H1 (cell line): ENCODE measurements at regions not wholly inside any gene's neighbourhood (a gene's known extent, or its start where the extent isn't known, plus 50 kb on each side); places are given as distances from the start of the nearest gene placed in this dataset.

Source experiments
- CBX8 ChIP-seq: fragments of 300-800, 300-1000 bp; sonication (generic); IDR thresholded peaks from 2 replicates; pipeline ENCODE4 v1.7.1; 2016; ENCODE audit warnings: low read depth, low read length, borderline replicate concordance
- CTCF ChIP-seq, 3 experiments: IDR thresholded peaks; 1 replicate in 2 of 3; 2 replicates in 1 of 3; pipeline versions ENCODE4 v1.5.1 to v1.6.1; 2011; ENCODE audit warnings: low read length in 3 of 3, mild to moderate bottlenecking in 3 of 3, inconsistent platforms in 2 of 3, low read depth in 1 of 3, moderate library complexity in 1 of 3; ENCODE audit not compliant: insufficient read depth in 1 of 3; ENCODE audit errors: control extremely low read depth in 1 of 3
- EZH2 ChIP-seq: fragments of 200-600 bp; sonication (generic); IDR thresholded peaks from 2 replicates; pipeline ENCODE4 v1.7.1; 2012; ENCODE audit warnings: low read depth, mild to moderate bottlenecking, moderate library complexity, low read length, inconsistent platforms; ENCODE audit not compliant: severe bottlenecking
- HDAC2 ChIP-seq, 2 experiments: fragments of 300-600 bp in 1 of 2; sonication (generic) in 1 of 2; IDR thresholded peaks; 2 replicates each; pipeline ENCODE4 v1.6.1; 2011 to 2012; ENCODE audit warnings: low read depth in 2 of 2, low read length in 2 of 2, mild to moderate bottlenecking in 2 of 2, moderate library complexity in 2 of 2, borderline replicate concordance in 1 of 2, inconsistent platforms in 1 of 2
- POLR2A ChIP-seq, 2 experiments: IDR thresholded peaks; 1 replicate in 1 of 2; 2 replicates in 1 of 2; pipeline ENCODE4 v1.6.1; 2011; ENCODE audit warnings: low read depth in 2 of 2, low read length in 2 of 2, mild to moderate bottlenecking in 2 of 2; ENCODE audit errors: control extremely low read depth in 1 of 2
- RBBP5 ChIP-seq: IDR thresholded peaks from 2 replicates; pipeline ENCODE4 v1.7.1; 2012; ENCODE audit warnings: low read depth, mild to moderate bottlenecking, inconsistent platforms, low read length, moderate library complexity, borderline replicate concordance
- RXRA ChIP-seq: IDR thresholded peaks from 2 replicates; pipeline ENCODE4 v1.6.1; 2011; ENCODE audit warnings: low read depth, mild to moderate bottlenecking, low read length, moderate library complexity; ENCODE audit not compliant: insufficient read depth
- SP2 ChIP-seq: IDR thresholded peaks from 2 replicates; pipeline ENCODE4 v1.6.1; 2012; ENCODE audit warnings: mild to moderate bottlenecking, low read length, inconsistent platforms
- TAF1 ChIP-seq: IDR thresholded peaks from 2 replicates; pipeline ENCODE4 v1.6.1; 2011; ENCODE audit warnings: mild to moderate bottlenecking, low read depth, low read length
- ZNF274 ChIP-seq: IDR thresholded peaks from 2 replicates; pipeline ENCODE4 v1.7.0; 2012; ENCODE audit warnings: low read length, borderline replicate concordance; ENCODE audit errors: extremely low read depth

GRCh38 chr2:220767591-220768255 lies 804.4 kb downstream of the EPHA4 start:
- TF ChIP-seq CTCF (IDR thresholded peaks at IDR 0.05; ENCODE audit: control extremely low read depth in 1 of 3, insufficient read depth in 1 of 3, low read depth in 1 of 3, low read length in 3 of 3) (no peak), RXRA (no peak), SP2 (no peak), TAF1 (no peak), CBX8 (no peak), ZNF274 (no peak), RBBP5 (no peak), EZH2 (no peak), POLR2A (IDR thresholded peaks at IDR 0.05; ENCODE audit: control extremely low read depth in 1 of 2, low read depth in 2 of 2, low read length in 2 of 2) (no peak), HDAC2 (IDR thresholded peaks at IDR 0.05; ENCODE audit: borderline replicate concordance in 1 of 2, low read depth in 2 of 2, low read length in 2 of 2) (no peak)
